Retinal pigment epithelial cell (primary cell): ENCODE measurements at regions not wholly inside any gene's neighbourhood (a gene's known extent, or its start where the extent isn't known, plus 50 kb on each side); places are given as distances from the start of the nearest gene placed in this dataset.

Experiments used
- DNase-seq: peaks from one replicate; pipeline ENCODE4 v3.0.0-alpha.2; 2010; ENCODE audit warnings: low read depth
- H3K4me3 ChIP-seq: 2 replicates; pipeline ENCODE4 v1.5.1; 2011; ENCODE audit warnings: mild to moderate bottlenecking, low read length, control low read depth, moderate library complexity
- CTCF ChIP-seq: conservative IDR thresholded peaks from 2 replicates; pipeline ENCODE4 v1.5.1; 2011; ENCODE audit warnings: low read depth, low read length, control low read depth, inconsistent platforms

- DNase-seq: no peak
- TF ChIP-seq CTCF: no peak
- no peak overlapping the region for H3K4me3 ChIP-seq
These were observed 78.1 kb upstream of the TMEM178A start for GRCh38 chr2:39587641-39588040.

GRCh38 chr2:39593439-39594393 is 72.0 kb upstream of the TMEM178A start:
- DNase-seq: peak; percentile 22
- peak; percentile 85 for TF ChIP-seq CTCF
- H3K4me3 ChIP-seq: no peak overlapping the region

- H3K4me3 ChIP-seq: no peak overlapping the region
- no peak for DNase-seq
- TF ChIP-seq CTCF: no peak
These were observed 70.6 kb upstream of the TMEM178A start for GRCh38 chr2:39595116-39595515.

- H3K4me3 ChIP-seq: no peak overlapping the region
- DNase-seq: no peak
- no peak for TF ChIP-seq CTCF
These were observed 68.4 kb upstream of the TMEM178A start for GRCh38 chr2:39597314-39597713.

GRCh38 chr2:39602616-39603015 is 63.1 kb upstream of the TMEM178A start:
- no peak overlapping the region for H3K4me3 ChIP-seq
- TF ChIP-seq CTCF: no peak
- DNase-seq: no peak

GRCh38 chr2:39603436-39603835 is 62.3 kb upstream of the TMEM178A start:
- no peak for TF ChIP-seq CTCF
- no peak for DNase-seq

GRCh38 chr2:39604866-39605265 is 60.9 kb upstream of the TMEM178A start:
- no peak overlapping the region for H3K4me3 ChIP-seq
- no peak for DNase-seq
- TF ChIP-seq CTCF: no peak

More at GRCh38 chr2:39603436-39603835, 62.3 kb upstream of the TMEM178A start:
- no peak overlapping the region for H3K4me3 ChIP-seq
